PFSK-1 (cell line): ENCODE measurements at regions not wholly inside any gene's neighbourhood (a gene's known extent, or its start where the extent isn't known, plus 50 kb on each side); places are given as distances from the start of the nearest gene placed in this dataset.

ENCODE experiments used
- FOXP2 ChIP-seq: optimal IDR thresholded peaks from 2 replicates; pipeline ENCODE3; 2011; ENCODE audit warnings: borderline replicate concordance, control low read depth, inconsistent platforms; ENCODE audit not compliant: insufficient read depth; ENCODE audit errors: extremely low read length, extremely low read depth
- POLR2AphosphoS5 ChIP-seq: IDR thresholded peaks from 2 replicates; pipeline ENCODE4 v1.6.1; 2012; ENCODE audit warnings: low read depth, mild to moderate bottlenecking, control low read depth, low read length, moderate library complexity
- REST ChIP-seq, 2 experiments: IDR thresholded peaks; 2 replicates each; pipeline versions ENCODE4 v1.6.1 to v1.8.0; 2011 to 2012; ENCODE audit warnings: low read depth in 2 of 2, low read length in 2 of 2, control low read depth in 1 of 2, inconsistent platforms in 1 of 2, mild to moderate bottlenecking in 1 of 2, moderate library complexity in 1 of 2; ENCODE audit not compliant: insufficient read depth in 1 of 2
- SIN3A ChIP-seq: IDR thresholded peaks from 2 replicates; pipeline ENCODE4 v1.6.1; 2012; ENCODE audit warnings: mild to moderate bottlenecking, low read length, moderate library complexity, borderline replicate concordance; ENCODE audit not compliant: insufficient read depth
- TAF1 ChIP-seq: IDR thresholded peaks from 2 replicates; pipeline ENCODE4 v1.6.1; 2012; ENCODE audit warnings: low read length, control low read depth, borderline replicate concordance; ENCODE audit not compliant: insufficient read depth

- no peak for TF ChIP-seq POLR2AphosphoS5
- TF ChIP-seq TAF1 = no peak
- TF ChIP-seq SIN3A = no peak
- no peak for TF ChIP-seq REST (IDR thresholded peaks at IDR 0.05; ENCODE audit: insufficient read depth in 1 of 2, low read depth in 2 of 2, low read length in 2 of 2)
- no peak for TF ChIP-seq FOXP2
These were observed 209.7 kb downstream of the DUSP10 start for GRCh38 chr1:221532071-221532773.
